CD4-positive, CD25-positive, alpha-beta regulatory T cell (primary cell): ENCODE measurements at regions not wholly inside any gene's neighbourhood (a gene's known extent, or its start where the extent isn't known, plus 50 kb on each side); places are given as distances from the start of the nearest gene placed in this dataset.
"Not testable (repeated sequence)": the region's sequence is repeated elsewhere in the genome, so short reads cannot be mapped to it uniquely, and the experiment has no call there.

Experiments
- ATAC-seq, 2 donors: fragments of 150-1000 bp; cut with Tn5 transposase; one replicate each; pipeline ENCODE4 v1.10.0; 2021; ENCODE audit warnings: low read depth in 2 of 2, moderate number of reproducible peaks in 2 of 2, moderate library complexity in 1 of 2
- DNase-seq, 3 donors: peaks; one replicate each; pipeline versions ENCODE4 v3.0.0 to v3.0.0-alpha.2; 2012 to 2022; ENCODE audit warnings: mixed read lengths in 1 of 3
- H3K27ac ChIP-seq: one replicate; pipeline ENCODE4 v1.7.0; 2013; ENCODE audit warnings: mild to moderate bottlenecking, low read length; ENCODE audit not compliant: insufficient read depth, poor library complexity, severe bottlenecking
- H3K27me3 ChIP-seq: one replicate; pipeline ENCODE4 v1.7.0; 2013; ENCODE audit warnings: low read length; ENCODE audit not compliant: control insufficient read depth, insufficient read depth
- H3K36me3 ChIP-seq: one replicate; pipeline ENCODE4 v1.7.0; 2013; ENCODE audit warnings: mild to moderate bottlenecking, low read length, moderate library complexity; ENCODE audit not compliant: control insufficient read depth, insufficient read depth
- H3K4me1 ChIP-seq: 2 replicates; pipeline ENCODE4 v1.7.0; 2013; ENCODE audit warnings: mild to moderate bottlenecking, low read length; ENCODE audit not compliant: insufficient read depth, control insufficient read depth, poor library complexity, severe bottlenecking
- H3K4me3 ChIP-seq: one replicate; pipeline ENCODE4 v1.7.0; 2013; ENCODE audit warnings: low read depth, mild to moderate bottlenecking, low read length, moderate library complexity
- H3K9me3 ChIP-seq, 2 experiments: 1 replicate in 1 of 2; 2 replicates in 1 of 2; pipeline ENCODE4 v1.7.0; 2013; ENCODE audit warnings: low read length in 2 of 2, mild to moderate bottlenecking in 1 of 2, moderate library complexity in 1 of 2; ENCODE audit not compliant: control insufficient read depth in 2 of 2
- H3K27ac Mint-ChIP-seq, 3 donors: one replicate each; pipeline ENCODE4 v1.8.0; 2020 to 2022; ENCODE audit warnings: mild to moderate bottlenecking in 3 of 3, mixed read lengths in 3 of 3, moderate library complexity in 2 of 3
- H3K27me3 Mint-ChIP-seq: one replicate; pipeline ENCODE4 v1.8.0; 2022; ENCODE audit warnings: mild to moderate bottlenecking, mixed read lengths
- H3K36me3 Mint-ChIP-seq: one replicate; pipeline ENCODE4 v1.8.0; 2020; ENCODE audit warnings: mixed read lengths
- H3K4me1 Mint-ChIP-seq, 4 donors: one replicate each; pipeline ENCODE4 v1.8.0; 2020 to 2022; ENCODE audit warnings: mixed read lengths in 4 of 4, mild to moderate bottlenecking in 1 of 4
- H3K4me3 Mint-ChIP-seq, 4 donors: one replicate each; pipeline ENCODE4 v1.8.0; 2020 to 2022; ENCODE audit warnings: mild to moderate bottlenecking in 4 of 4, mixed read lengths in 4 of 4, moderate library complexity in 3 of 4
- H3K9me3 Mint-ChIP-seq, 7 donors: one replicate each; pipeline ENCODE4 v1.8.0; 2020 to 2022; ENCODE audit warnings: mixed read lengths in 7 of 7, mild to moderate bottlenecking in 3 of 7, moderate library complexity in 2 of 7

- no peaks in the 10 kb centered on the region for H3K36me3 Mint-ChIP-seq
- H3K36me3 ChIP-seq = no peaks in the 10 kb centered on the region
- no peak overlapping the region for H3K4me3 Mint-ChIP-seq
- no peaks in the 10 kb centered on the region for H3K27me3 Mint-ChIP-seq
- peaks cover 0 to 6% (median 2%) of the 10 kb centered on the region in 7 donors for H3K9me3 Mint-ChIP-seq
- no peak overlapping the region for H3K4me3 ChIP-seq
- H3K27ac Mint-ChIP-seq = no peak overlapping the region
- no peak overlapping the region for H3K27ac ChIP-seq
- H3K4me1 ChIP-seq = no peaks in the 10 kb centered on the region
- no peak for DNase-seq
- no peaks in the 10 kb centered on the region for H3K27me3 ChIP-seq
- H3K4me1 Mint-ChIP-seq = no peaks in the 10 kb centered on the region
- no peak for ATAC-seq
- H3K9me3 ChIP-seq = no peaks in the 10 kb centered on the region
Measured at GRCh38 chr3:174462916-174463315, 396.2 kb upstream of the NAALADL2 start.

GRCh38 chr3:174465177-174465576, 394.0 kb upstream of the NAALADL2 start:
- Histone ChIP-seq H3K4me1 (no peaks in the 10 kb centered on the region), H3K4me3 (no peak overlapping the region), H3K27me3 (no peaks in the 10 kb centered on the region), H3K36me3 (no peaks in the 10 kb centered on the region), H3K9me3 (no peaks in the 10 kb centered on the region), H3K27ac (no peak overlapping the region)
- Mint-ChIP-seq H3K4me1 (no peaks in the 10 kb centered on the region), H3K9me3 (peaks cover 0 to 9% (median 5%) of the 10 kb centered on the region in 7 donors), H3K4me3 (no peak overlapping the region), H3K27ac (no peak overlapping the region), H3K27me3 (peaks cover under 1% of the 10 kb centered on the region), H3K36me3 (no peaks in the 10 kb centered on the region)
- ATAC-seq (no peak), DNase-seq (no peak)

GRCh38 chr3:174466471-174467054, 392.6 kb upstream of the NAALADL2 start:
- peaks cover 0 to 12% (median 6%) of the 10 kb centered on the region in 7 donors for H3K9me3 Mint-ChIP-seq
- no peaks in the 10 kb centered on the region for H3K36me3 Mint-ChIP-seq
- no peak overlapping the region for H3K27ac Mint-ChIP-seq
- H3K4me1 Mint-ChIP-seq = no peaks in the 10 kb centered on the region
- Histone ChIP-seq H3K27me3 (no peaks in the 10 kb centered on the region), H3K9me3 (no peaks in the 10 kb centered on the region), H3K36me3 (no peaks in the 10 kb centered on the region), H3K4me3 (no peak overlapping the region), H3K4me1 (no peaks in the 10 kb centered on the region), H3K27ac (no peak overlapping the region)
- no peak overlapping the region for H3K4me3 Mint-ChIP-seq
- no peak for ATAC-seq
- H3K27me3 Mint-ChIP-seq = peaks cover 4% of the 10 kb centered on the region
- no peak for DNase-seq

- Histone ChIP-seq H3K4me3 (no peak overlapping the region), H3K27ac (no peak overlapping the region), H3K4me1 (no peaks in the 10 kb centered on the region), H3K9me3 (no peaks in the 10 kb centered on the region), H3K27me3 (no peaks in the 10 kb centered on the region), H3K36me3 (no peaks in the 10 kb centered on the region)
- no peak overlapping the region for H3K27ac Mint-ChIP-seq
- no peaks in the 10 kb centered on the region for H3K27me3 Mint-ChIP-seq
- no peaks in the 10 kb centered on the region for H3K4me1 Mint-ChIP-seq
- H3K4me3 Mint-ChIP-seq = no peak overlapping the region
- ATAC-seq (no peak), DNase-seq (no peak)
- H3K36me3 Mint-ChIP-seq = no peaks in the 10 kb centered on the region
- H3K9me3 Mint-ChIP-seq = peaks cover 0 to 14% (median 5%) of the 10 kb centered on the region in 7 donors
Measured at GRCh38 chr3:174477491-174477890, 381.6 kb upstream of the NAALADL2 start.

GRCh38 chr3:174480767-174481166, 378.4 kb upstream of the NAALADL2 start:
- Mint-ChIP-seq H3K4me3 (no peak overlapping the region), H3K36me3 (no peaks in the 10 kb centered on the region), H3K27me3 (no peaks in the 10 kb centered on the region), H3K4me1 (no peaks in the 10 kb centered on the region), H3K27ac (no peak overlapping the region), H3K9me3 (peaks cover 0 to 14% (median 4%) of the 10 kb centered on the region in 7 donors)
- Histone ChIP-seq H3K36me3 (no peaks in the 10 kb centered on the region), H3K27ac (no peak overlapping the region), H3K4me3 (no peak overlapping the region), H3K9me3 (no peaks in the 10 kb centered on the region), H3K4me1 (no peaks in the 10 kb centered on the region), H3K27me3 (no peaks in the 10 kb centered on the region)
- ATAC-seq = no peak
- no peak for DNase-seq

GRCh38 chr3:174482541-174482940, 376.6 kb upstream of the NAALADL2 start:
- H3K9me3 ChIP-seq = no peaks in the 10 kb centered on the region
- no peak for ATAC-seq
- DNase-seq = no peak
- H3K4me1 ChIP-seq = no peaks in the 10 kb centered on the region
- no peaks in the 10 kb centered on the region for H3K27me3 Mint-ChIP-seq
- no peak overlapping the region for H3K27ac ChIP-seq
- no peaks in the 10 kb centered on the region for H3K4me1 Mint-ChIP-seq
- H3K4me3 Mint-ChIP-seq = no peak overlapping the region
- H3K36me3 Mint-ChIP-seq = no peaks in the 10 kb centered on the region
- peaks cover 2 to 20% (median 5%) of the 10 kb centered on the region in 7 donors for H3K9me3 Mint-ChIP-seq
- no peak overlapping the region for H3K4me3 ChIP-seq
- no peak overlapping the region for H3K27ac Mint-ChIP-seq
- H3K36me3 ChIP-seq = no peaks in the 10 kb centered on the region
- no peaks in the 10 kb centered on the region for H3K27me3 ChIP-seq

GRCh38 chr3:174483254-174483653, 375.9 kb upstream of the NAALADL2 start:
- no peak overlapping the region for H3K27ac Mint-ChIP-seq
- no peaks in the 10 kb centered on the region for H3K36me3 Mint-ChIP-seq
- Histone ChIP-seq H3K4me1 (no peaks in the 10 kb centered on the region), H3K27me3 (no peaks in the 10 kb centered on the region), H3K27ac (no peak overlapping the region), H3K9me3 (no peaks in the 10 kb centered on the region), H3K36me3 (no peaks in the 10 kb centered on the region), H3K4me3 (no peak overlapping the region)
- no peak overlapping the region for H3K4me3 Mint-ChIP-seq
- H3K27me3 Mint-ChIP-seq = no peaks in the 10 kb centered on the region
- H3K4me1 Mint-ChIP-seq = no peaks in the 10 kb centered on the region
- ATAC-seq = no peak
- no peak for DNase-seq
- peaks cover 2 to 23% (median 4%) of the 10 kb centered on the region in 7 donors for H3K9me3 Mint-ChIP-seq

- H3K27me3 ChIP-seq, H3K9me3 ChIP-seq, H3K36me3 Mint-ChIP-seq, H3K4me3 Mint-ChIP-seq, H3K36me3 ChIP-seq, H3K4me1 ChIP-seq, H3K27ac ChIP-seq, H3K27ac Mint-ChIP-seq, ATAC-seq, H3K27me3 Mint-ChIP-seq, H3K4me1 Mint-ChIP-seq, H3K4me3 ChIP-seq, DNase-seq: not testable (repeated sequence)
- peaks cover 2 to 27% (median 8%) of the 10 kb centered on the region in 7 donors for H3K9me3 Mint-ChIP-seq
Measured at GRCh38 chr3:174483856-174484255, 375.3 kb upstream of the NAALADL2 start.
